ENCODE measurements at regions not wholly inside any gene's neighbourhood (a gene's known extent, or its start where the extent isn't known, plus 50 kb on each side); places are given as distances from the start of the nearest gene placed in this dataset.
A peak's percentile ranks its signal among the peaks of the same experiment; 100 is the strongest.

- Histone ChIP-seq H4K20me1 (ENCODE audit: control insufficient read depth, extremely low read depth, insufficient read depth, low read length) (no peaks in the 10 kb centered on the region), H3K4me2 (ENCODE audit: extremely low read depth, insufficient read depth, low read length) (peak overlapping the region; percentile 67), H3K79me2 (ENCODE audit: control insufficient read depth, insufficient read depth, low read length) (no peaks in the 10 kb centered on the region), H3K9me3 (ENCODE audit: control insufficient read depth, insufficient read depth, low read depth, low read length) (no peaks in the 10 kb centered on the region), H3K4me3 (replicated peaks in 1 of 4; ENCODE audit: control extremely low read depth in 1 of 4, insufficient read depth in 1 of 4, low read depth in 3 of 4, low read length in 4 of 4) (peak overlapping the region; percentile 27 to 48 (median 30)), H3K27me3 (ENCODE audit: control insufficient read depth, insufficient read depth, low read length) (no peaks in the 10 kb centered on the region), H2AFZ (ENCODE audit: low read length) (peak overlapping the region; percentile 44), H3K27ac (ENCODE audit: insufficient read depth, low read length) (peak overlapping the region; percentile 89), H3K9ac (ENCODE audit: insufficient read depth, low read length) (peak overlapping the region; percentile 8), H3K4me1 (ENCODE audit: control insufficient read depth, extremely low read depth, insufficient read depth, low read length) (peaks cover 18% of the 10 kb centered on the region), H3K36me3 (ENCODE audit: control insufficient read depth, insufficient read depth, low read length) (no peaks in the 10 kb centered on the region)
- peak; percentile 86 to 88 for DNase-seq (ENCODE audit: low read depth in 2 of 2)
- TF ChIP-seq, protein P1, sequence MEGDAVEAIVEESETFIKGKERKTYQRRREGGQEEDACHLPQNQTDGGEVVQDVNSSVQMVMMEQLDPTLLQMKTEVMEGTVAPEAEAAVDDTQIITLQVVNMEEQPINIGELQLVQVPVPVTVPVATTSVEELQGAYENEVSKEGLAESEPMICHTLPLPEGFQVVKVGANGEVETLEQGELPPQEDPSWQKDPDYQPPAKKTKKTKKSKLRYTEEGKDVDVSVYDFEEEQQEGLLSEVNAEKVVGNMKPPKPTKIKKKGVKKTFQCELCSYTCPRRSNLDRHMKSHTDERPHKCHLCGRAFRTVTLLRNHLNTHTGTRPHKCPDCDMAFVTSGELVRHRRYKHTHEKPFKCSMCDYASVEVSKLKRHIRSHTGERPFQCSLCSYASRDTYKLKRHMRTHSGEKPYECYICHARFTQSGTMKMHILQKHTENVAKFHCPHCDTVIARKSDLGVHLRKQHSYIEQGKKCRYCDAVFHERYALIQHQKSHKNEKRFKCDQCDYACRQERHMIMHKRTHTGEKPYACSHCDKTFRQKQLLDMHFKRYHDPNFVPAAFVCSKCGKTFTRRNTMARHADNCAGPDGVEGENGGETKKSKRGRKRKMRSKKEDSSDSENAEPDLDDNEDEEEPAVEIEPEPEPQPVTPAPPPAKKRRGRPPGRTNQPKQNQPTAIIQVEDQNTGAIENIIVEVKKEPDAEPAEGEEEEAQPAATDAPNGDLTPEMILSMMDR (conservative IDR thresholded peaks at IDR 0.05 in 1 of 2, IDR thresholded peaks at IDR 0.05 in 1 of 2; ENCODE audit: low read depth in 1 of 2, low read length in 2 of 2): no peak
- TF ChIP-seq EZH2 (IDR thresholded peaks at IDR 0.05; ENCODE audit: low read length, missing control alignments): no peak
These were observed 215.2 kb downstream of the RPS24 start for GRCh38 chr10:78248651-78249464.

DNA sequence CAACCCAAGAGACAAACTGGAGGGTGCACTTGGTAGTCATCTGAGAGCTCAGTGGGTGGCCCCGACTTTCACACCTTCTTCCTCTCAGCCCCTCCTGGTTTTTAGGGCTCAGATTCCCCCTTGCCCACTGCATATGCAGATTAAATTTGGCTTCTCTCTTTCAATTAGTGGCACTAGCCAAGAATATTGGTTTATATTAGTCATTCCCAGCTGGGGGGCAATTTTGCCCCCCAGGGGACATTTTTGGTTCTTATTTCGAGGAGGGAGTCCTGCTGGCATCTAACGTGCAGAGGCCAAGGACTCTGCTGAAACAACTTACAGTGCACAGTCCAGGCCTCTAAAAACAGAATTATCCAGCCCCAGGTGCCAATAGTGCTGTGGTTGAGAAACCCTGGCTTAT is 216.0 kb downstream of the RPS24 start:
- peak overlapping the region in 1 of 4 experiments; percentile 48 for H3K4me3 ChIP-seq (replicated peaks in 1 of 4; ENCODE audit: control extremely low read depth in 1 of 4, insufficient read depth in 1 of 4, low read depth in 3 of 4, low read length in 4 of 4)
- H3K4me1 ChIP-seq (ENCODE audit: control insufficient read depth, extremely low read depth, insufficient read depth, low read length): peaks cover 18% of the 10 kb centered on the region
- TF ChIP-seq, protein P1 (conservative IDR thresholded peaks at IDR 0.05 in 1 of 2, IDR thresholded peaks at IDR 0.05 in 1 of 2; ENCODE audit: low read depth in 1 of 2, low read length in 2 of 2): no peak
- no peak for TF ChIP-seq EZH2 (IDR thresholded peaks at IDR 0.05; ENCODE audit: low read length, missing control alignments)
- no peaks in the 10 kb centered on the region for H3K9me3 ChIP-seq (ENCODE audit: control insufficient read depth, insufficient read depth, low read depth, low read length)
- H3K27ac ChIP-seq (ENCODE audit: insufficient read depth, low read length): peak overlapping the region; percentile 89
- no peaks in the 10 kb centered on the region for H3K79me2 ChIP-seq (ENCODE audit: control insufficient read depth, insufficient read depth, low read length)
- no peak overlapping the region for H2AFZ ChIP-seq (ENCODE audit: low read length)
- H3K9ac ChIP-seq (ENCODE audit: insufficient read depth, low read length): no peak overlapping the region
- no peaks in the 10 kb centered on the region for H3K27me3 ChIP-seq (ENCODE audit: control insufficient read depth, insufficient read depth, low read length)
- no peak for DNase-seq (ENCODE audit: low read depth in 2 of 2)
- H3K4me2 ChIP-seq (ENCODE audit: extremely low read depth, insufficient read depth, low read length): peak overlapping the region; percentile 67
- H4K20me1 ChIP-seq (ENCODE audit: control insufficient read depth, extremely low read depth, insufficient read depth, low read length): no peaks in the 10 kb centered on the region
- H3K36me3 ChIP-seq (ENCODE audit: control insufficient read depth, insufficient read depth, low read length): no peaks in the 10 kb centered on the region

GRCh38 chr10:78250313-78251015 is 216.8 kb downstream of the RPS24 start:
- DNase-seq (ENCODE audit: low read depth in 2 of 2): no peak
- no peaks in the 10 kb centered on the region for H3K27me3 ChIP-seq (ENCODE audit: control insufficient read depth, insufficient read depth, low read length)
- H3K4me2 ChIP-seq (ENCODE audit: extremely low read depth, insufficient read depth, low read length): no peak overlapping the region
- no peaks in the 10 kb centered on the region for H3K79me2 ChIP-seq (ENCODE audit: control insufficient read depth, insufficient read depth, low read length)
- no peaks in the 10 kb centered on the region for H3K36me3 ChIP-seq (ENCODE audit: control insufficient read depth, insufficient read depth, low read length)
- no peak overlapping the region for H3K27ac ChIP-seq (ENCODE audit: insufficient read depth, low read length)
- no peaks in the 10 kb centered on the region for H3K9me3 ChIP-seq (ENCODE audit: control insufficient read depth, insufficient read depth, low read depth, low read length)
- H2AFZ ChIP-seq (ENCODE audit: low read length): no peak overlapping the region
- TF ChIP-seq, protein P1 (conservative IDR thresholded peaks at IDR 0.05 in 1 of 2, IDR thresholded peaks at IDR 0.05 in 1 of 2; ENCODE audit: low read depth in 1 of 2, low read length in 2 of 2): no peak
- no peak for TF ChIP-seq EZH2 (IDR thresholded peaks at IDR 0.05; ENCODE audit: low read length, missing control alignments)
- no peak overlapping the region for H3K4me3 ChIP-seq (replicated peaks in 1 of 4; ENCODE audit: control extremely low read depth in 1 of 4, insufficient read depth in 1 of 4, low read depth in 3 of 4, low read length in 4 of 4)
- H3K4me1 ChIP-seq (ENCODE audit: control insufficient read depth, extremely low read depth, insufficient read depth, low read length): peaks cover 20% of the 10 kb centered on the region
- no peak overlapping the region for H3K9ac ChIP-seq (ENCODE audit: insufficient read depth, low read length)
- no peaks in the 10 kb centered on the region for H4K20me1 ChIP-seq (ENCODE audit: control insufficient read depth, extremely low read depth, insufficient read depth, low read length)
